ENCODE measurements at regions not wholly inside any gene's neighbourhood (a gene's known extent, or its start where the extent isn't known, plus 50 kb on each side); places are given as distances from the start of the nearest gene placed in this dataset.
A peak's percentile ranks its signal among the peaks of the same experiment; 100 is the strongest.
"Not testable (repeated sequence)": the region's sequence is repeated elsewhere in the genome, so short reads cannot be mapped to it uniquely, and the experiment has no call there.

DNA sequence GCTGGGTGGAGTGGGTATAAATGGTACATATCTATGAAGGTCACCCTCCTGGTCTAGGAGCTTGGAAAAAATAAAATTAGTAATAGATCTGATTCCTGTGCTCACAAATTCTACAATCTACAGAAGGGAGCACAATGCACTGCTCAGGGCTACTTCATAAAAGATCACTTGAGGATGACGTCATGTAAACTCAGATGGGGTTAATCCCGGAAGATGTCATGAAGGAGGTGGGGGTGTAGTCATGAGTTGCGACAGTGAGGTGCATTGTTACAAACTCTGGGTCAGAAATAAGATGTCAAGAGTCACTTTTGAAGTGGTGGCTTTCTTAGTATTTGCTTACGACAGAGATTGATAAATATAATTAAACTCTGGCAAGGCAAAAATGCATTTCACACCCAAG lies 68.2 kb downstream of the LHX9 start:
- no peak for DNase-seq (ENCODE audit: low spot score)

DNA sequence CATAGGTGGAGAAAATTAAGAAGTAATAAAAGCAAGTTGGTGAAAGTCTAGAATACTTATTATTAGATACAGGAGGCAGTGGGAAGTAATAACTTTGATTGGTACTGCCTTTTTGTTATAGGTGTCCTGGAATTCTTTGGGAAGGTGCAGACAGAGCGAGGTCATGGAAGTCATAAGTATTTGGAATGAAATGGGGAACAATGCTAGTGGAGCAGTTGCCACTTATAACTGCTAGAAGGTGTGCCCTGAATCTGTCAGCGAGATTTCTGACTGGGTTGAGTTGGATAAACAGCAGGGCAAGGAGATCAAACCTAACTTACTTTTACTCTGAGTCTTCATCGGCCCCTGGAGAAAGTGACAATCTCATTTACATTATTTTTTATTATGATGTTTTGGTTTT lies 69.6 kb downstream of the LHX9 start:
- no peak for DNase-seq (ENCODE audit: low spot score)

GRCh38 chr1:197987294-197987693 lies 70.1 kb downstream of the LHX9 start:
- no peak for DNase-seq (ENCODE audit: low spot score)

DNA sequence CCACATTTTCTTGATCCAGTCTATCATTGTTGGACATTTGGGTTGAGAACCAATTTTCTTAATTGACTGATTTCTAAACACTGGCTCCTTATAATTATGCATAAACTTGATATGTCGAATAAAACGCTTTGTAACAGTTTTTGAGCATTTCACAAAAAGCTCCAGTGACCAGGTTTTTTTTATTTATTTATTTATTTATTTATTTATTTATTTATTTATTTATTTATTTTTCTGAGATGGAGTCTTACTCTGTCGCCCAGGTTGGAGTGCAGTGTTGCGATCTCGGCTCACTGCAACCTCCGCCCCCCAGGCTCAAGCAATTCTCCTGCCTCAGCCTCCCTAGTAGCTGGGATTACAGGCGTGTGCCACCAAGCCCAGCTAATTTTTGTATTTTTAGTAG lies 71.4 kb downstream of the LHX9 start:
- not testable (repeated sequence) for DNase-seq (ENCODE audit: low spot score)

- no peak for DNase-seq (ENCODE audit: low spot score)
These were observed 71.9 kb downstream of the LHX9 start for GRCh38 chr1:197989058-197989457.

DNA sequence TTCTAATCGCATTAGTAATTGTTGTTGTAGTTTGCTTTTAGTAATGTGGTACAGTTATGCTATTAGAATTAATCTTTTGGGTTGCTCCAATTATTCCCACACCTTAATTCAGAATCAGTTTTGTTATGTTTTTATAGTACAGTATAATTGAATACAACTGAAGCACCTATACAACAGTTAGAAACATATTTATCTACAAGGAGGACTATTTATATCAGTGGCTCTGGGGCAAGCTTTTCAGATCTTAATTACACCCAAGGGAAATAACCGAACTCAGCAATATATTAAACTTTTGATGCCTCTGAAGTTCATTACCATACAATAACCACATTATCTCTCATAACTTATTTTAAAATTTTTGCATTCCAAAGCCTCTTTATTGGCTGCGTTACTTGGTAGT lies 74.4 kb downstream of the LHX9 start:
- DNase-seq (ENCODE audit: low spot score): no peak

DNA sequence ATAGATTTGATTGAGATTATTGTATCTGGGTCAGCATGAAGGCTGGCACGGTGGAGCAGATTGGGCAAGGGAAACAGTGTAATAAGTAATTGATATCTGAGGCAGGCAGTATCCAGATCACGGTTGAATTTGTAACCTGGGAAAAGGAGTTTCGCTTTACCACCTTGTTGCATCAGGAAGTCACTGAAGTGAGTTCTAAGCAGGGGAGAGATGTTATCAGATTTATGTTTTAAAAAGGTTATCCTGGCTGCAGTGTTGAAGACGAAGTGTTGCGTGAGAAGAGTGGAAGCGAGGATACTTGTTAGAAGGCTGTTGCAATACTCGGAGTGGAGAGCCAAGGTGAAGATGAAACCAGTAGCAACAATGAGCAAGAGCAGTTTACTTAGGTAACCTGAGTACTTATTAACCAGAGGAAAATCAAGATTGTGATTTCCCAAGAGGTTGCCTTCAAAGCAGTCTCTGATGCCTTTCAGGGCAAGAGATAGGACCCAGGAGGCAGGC lies 77.8 kb downstream of the LHX9 start:
- DNase-seq (ENCODE audit: low spot score): no peak

DNA sequence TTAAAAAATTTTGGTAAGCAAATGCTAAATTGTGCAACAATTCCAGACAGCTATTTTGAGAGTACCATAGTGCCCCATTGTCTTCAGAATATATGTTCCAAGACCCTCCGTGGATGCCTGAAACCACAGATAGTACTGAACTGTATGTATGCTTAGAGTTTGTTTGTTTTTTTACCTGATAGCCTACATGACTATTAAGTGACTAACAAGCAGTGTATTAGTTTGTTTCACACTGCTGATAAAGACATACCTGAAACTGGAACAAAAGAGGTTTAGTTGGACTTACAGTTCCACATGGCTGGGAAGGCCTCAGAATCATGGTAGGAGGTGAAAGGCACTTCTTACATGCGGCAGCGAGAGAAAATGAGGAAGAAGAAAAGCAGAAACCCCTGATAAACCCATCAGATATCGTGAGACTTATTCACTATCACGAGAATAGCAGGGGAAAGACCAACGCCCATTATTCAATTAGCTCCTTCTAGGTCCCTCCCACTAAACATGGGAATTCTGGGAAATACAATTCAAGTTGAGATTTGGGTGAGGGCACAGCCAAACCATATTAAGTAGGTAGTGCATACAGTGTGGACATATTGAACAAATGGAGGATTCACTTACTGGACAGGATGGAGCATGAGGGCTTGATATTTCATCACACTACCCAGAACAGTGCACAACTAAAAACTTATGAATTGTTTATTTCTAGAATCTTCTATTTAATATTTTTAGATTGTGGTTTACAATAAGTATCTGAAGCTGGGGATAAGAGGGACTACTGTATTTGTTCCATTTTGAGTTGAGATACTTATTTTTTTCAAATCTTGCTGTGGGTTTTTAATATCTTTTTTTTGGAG lies 78.5 kb downstream of the LHX9 start:
- no peak for DNase-seq (ENCODE audit: low spot score)

DNA sequence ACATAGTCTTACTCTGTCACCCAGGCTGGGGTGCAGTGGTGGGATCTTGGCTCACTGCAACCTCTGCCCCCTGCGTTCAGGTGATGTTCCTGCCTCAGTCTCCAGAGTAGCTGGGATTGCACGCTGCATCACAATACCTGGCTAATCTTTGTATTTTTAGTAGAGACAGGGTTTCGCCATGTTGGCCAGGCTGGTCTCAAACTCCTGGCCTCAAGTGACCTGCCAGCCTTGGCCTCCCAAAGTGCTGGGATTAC lies 79.0 kb downstream of the LHX9 start:
- DNase-seq (ENCODE audit: low spot score): not testable (repeated sequence)

DNA sequence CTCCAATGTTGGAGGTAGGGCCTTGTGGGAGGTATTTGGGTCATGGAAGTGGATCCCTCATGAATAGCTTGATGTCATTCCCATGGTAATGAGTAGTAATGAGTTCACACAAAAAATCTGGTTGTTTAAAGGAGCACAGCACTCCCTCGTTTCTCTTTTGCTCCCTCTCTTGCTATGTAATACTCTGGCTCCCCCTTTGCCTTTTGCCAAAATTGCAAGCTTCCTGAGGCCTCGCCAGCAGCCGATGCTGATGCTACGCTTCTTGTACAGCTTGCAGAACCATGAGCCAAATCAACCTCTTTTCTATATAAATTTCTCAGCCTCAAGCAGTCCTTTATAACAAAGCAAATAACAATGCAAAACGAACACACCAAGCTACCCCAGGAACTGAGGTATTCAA lies 80.9 kb downstream of the LHX9 start:
- DNase-seq (ENCODE audit: low spot score): no peak

DNA sequence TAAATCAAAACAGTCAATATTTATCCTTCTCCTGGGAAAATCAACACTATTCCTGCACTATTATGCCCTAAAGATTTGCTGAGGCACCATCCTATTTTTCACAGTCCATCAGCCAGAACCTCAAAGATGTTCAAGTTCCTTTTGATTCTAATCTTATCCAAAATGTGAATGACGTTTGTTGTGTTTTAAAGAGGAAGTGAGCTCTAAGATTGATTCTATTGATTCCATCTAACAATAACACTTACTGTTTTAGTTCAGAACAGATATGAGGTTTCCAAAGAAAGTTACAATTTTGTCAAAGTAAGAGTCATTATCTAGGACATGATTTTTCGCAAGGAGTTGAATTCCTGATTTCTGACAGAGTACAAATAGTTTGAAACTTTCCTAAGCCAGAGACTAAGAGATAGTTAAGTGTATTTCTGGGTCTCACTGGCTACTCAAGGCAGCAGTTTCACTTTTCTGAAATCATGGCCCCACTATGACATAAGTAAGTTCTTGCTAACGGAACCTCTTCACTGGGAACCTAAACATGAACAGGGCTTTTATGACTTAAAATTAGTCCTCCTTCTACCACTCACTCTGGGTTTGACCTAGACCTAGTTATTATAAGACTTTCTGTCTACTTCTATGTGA lies 84.7 kb downstream of the LHX9 start:
- peak; percentile 20 for DNase-seq (ENCODE audit: low spot score)

- no peak for DNase-seq (ENCODE audit: low spot score)
These were observed 86.3 kb downstream of the LHX9 start for GRCh38 chr1:198003468-198003867.

DNA sequence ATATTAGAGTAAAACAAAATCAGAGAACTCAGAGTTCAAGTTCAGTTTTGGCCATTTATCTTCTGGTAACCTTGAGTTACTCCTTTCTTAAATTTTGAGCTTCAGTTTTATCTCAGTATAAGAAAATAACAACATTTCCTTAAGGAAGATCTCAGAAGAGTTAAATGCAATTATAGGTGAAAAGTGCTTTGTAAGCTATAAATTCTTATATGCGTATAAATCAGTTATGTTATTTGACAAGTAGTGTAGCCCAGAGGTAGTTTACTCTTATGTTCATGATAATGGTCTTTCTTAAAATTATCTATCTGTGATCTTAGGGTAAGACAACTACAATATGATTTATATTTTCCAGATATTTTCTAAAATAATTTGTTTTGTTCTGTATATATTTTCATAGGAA lies 89.8 kb downstream of the LHX9 start:
- no peak for DNase-seq (ENCODE audit: low spot score)

GRCh38 chr1:198007687-198008607 lies 90.8 kb downstream of the LHX9 start:
- DNase-seq (ENCODE audit: low spot score): peak; percentile 17

DNA sequence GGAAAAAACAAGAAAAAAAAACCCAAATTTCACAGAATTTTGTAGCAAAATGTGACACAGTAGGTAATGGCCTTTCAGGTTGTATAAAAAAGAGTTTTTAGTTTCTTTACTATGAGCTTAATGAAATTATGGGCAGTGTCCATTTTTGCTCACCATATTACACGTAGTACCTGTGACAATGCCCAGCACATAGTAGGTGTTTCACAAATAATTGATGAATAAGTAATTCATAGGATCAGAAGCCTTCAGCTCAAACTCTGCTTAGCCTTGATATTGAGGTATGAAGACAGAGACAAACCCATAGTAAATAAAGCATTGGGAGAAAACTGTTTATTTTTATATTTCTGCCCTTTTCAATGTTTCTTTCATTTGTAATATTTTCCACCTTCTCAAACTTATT lies 97.2 kb downstream of the LHX9 start:
- DNase-seq (ENCODE audit: low spot score): no peak

DNA sequence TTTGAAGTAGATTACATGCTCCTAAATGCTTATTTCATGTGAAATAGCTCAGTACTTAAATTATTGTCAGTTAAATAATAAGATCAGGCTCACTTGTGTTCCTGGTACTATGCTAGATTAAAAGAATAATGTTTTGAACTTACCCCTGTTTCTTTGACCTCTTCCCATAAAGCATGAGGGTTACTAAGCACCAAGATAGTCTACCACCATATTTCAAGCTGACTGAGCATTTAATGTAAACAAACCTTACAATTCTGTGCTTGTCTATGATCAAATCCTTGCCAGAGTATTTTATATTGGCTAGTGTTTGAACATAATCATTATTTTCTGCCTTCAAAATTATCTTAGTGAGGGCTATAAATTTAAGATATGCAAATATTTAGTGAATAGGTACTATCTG lies 98.1 kb downstream of the LHX9 start:
- DNase-seq (ENCODE audit: low spot score): no peak

DNA sequence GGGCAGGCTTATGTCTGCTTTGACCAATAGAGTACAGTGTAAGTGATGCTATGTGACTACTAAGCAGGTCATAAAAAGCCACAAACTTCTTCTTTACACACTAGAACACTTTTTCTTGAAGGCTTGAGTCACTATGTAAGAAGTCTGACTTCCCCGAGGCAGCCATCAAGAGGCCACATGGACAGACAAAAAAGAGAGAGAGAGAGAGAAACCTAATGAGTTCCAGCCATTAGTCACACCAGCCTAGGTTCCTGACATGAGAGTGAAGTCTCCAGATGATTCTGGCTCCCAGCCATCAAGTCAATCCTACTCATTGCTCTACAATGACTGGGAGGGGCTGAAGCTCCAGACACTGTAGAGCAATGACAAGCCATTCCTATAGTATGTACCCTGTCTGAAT lies 101.4 kb downstream of the LHX9 start:
- DNase-seq (ENCODE audit: low spot score): peak; percentile 78

GRCh38 chr1:198019126-198019525 lies 102.0 kb downstream of the LHX9 start:
- no peak for DNase-seq (ENCODE audit: low spot score)

- DNase-seq (ENCODE audit: low spot score): no peak
These were observed 107.2 kb downstream of the LHX9 start for GRCh38 chr1:198024336-198024735.

GRCh38 chr1:198024782-198025181 lies 107.6 kb downstream of the LHX9 start:
- DNase-seq (ENCODE audit: low spot score): peak; percentile 15

DNA sequence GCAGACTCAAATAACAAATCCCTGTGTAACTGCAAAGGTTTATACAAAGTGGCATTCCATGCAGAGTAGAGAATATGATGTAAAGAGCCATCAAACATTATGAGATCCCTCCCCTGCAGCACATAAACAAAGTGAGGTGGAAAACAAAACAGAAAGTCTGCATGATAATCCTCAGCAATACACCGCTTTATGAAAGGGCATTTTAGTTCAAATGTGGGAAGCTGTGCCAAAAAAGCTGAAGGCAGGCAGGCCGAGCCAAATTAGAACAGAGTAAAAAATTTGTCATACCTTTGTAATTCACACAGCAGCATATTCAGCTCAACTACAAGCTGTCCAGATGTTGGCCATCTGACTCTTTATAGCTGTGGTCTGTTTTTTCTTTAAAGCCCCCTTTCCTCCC lies 113.5 kb downstream of the LHX9 start:
- DNase-seq (ENCODE audit: low spot score): peak; percentile 55

DNA sequence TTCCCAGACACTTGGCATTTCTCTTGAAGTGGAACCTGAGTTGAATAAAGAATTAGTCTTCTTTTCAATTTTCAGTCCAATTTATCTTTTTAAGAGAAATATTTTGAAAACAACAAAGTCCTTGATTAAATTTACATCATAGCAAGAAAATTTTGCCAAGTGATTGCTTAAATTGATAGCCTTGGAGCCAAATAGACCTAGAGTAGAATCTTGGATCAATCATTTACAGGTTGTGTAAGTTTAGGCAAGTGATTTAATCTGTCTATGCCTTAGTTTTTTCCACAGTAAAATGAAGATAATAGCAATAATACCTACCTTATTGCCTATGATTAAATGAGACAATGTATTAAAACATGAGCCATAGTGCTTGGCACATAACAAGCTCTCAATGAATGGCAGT lies 113.9 kb downstream of the LHX9 start:
- no peak for DNase-seq (ENCODE audit: low spot score)

DNA sequence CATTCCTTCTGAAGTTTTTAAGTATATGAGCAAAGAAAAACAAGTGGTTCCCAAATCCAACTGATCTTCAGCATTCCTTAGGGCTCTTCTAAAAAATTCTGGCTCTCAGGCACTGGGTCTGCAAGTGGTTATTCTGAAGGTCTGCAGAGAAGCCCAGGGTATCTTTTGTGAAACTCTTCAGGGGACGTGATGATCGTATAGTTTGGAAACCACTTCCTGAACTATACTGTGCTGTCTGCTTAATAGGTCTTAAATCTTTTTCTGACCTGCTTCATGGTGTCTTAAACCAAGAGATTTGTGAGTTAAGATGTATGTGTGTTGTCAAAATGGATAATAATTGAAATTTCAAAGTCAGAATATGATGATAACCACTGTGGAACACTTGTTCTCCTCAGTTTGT lies 115.5 kb downstream of the LHX9 start:
- DNase-seq (ENCODE audit: low spot score): no peak

All from AG20443 (cell line).